Fibroblast of pulmonary artery (primary cell): ENCODE measurements at regions not wholly inside any gene's neighbourhood (a gene's known extent, or its start where the extent isn't known, plus 50 kb on each side); places are given as distances from the start of the nearest gene placed in this dataset.
"Not testable (repeated sequence)": the region's sequence is repeated elsewhere in the genome, so short reads cannot be mapped to it uniquely, and the experiment has no call there.

Experiments
- DNase-seq: peaks from one replicate; pipeline ENCODE4 v3.0.0-alpha.2; 2010; ENCODE audit warnings: low read depth
- H3K4me3 ChIP-seq: replicated peaks from 2 replicates; pipeline ENCODE4 v1.5.1; 2011; ENCODE audit warnings: low read depth, mild to moderate bottlenecking, control low read depth, low read length, moderate library complexity

- not testable (repeated sequence) for DNase-seq
Measured at GRCh38 chr15:22519213-22519612, 60.5 kb downstream of the GOLGA6L22 start.

GRCh38 chr15:22526537-22526936 lies 67.8 kb downstream of the GOLGA6L22 start:
- not testable (repeated sequence) for DNase-seq, H3K4me3 ChIP-seq

More at GRCh38 chr15:22519213-22519612, 60.5 kb downstream of the GOLGA6L22 start:
- not testable (repeated sequence) for H3K4me3 ChIP-seq

- H3K4me3 ChIP-seq, DNase-seq: not testable (repeated sequence)
Measured at GRCh38 chr15:22527016-22527415, 68.3 kb downstream of the GOLGA6L22 start.

GRCh38 chr15:22529200-22529599 lies 70.5 kb downstream of the GOLGA6L22 start:
- H3K4me3 ChIP-seq, DNase-seq: not testable (repeated sequence)

- DNase-seq = not testable (repeated sequence)
Measured at GRCh38 chr15:22559701-22560100, 101.0 kb downstream of the GOLGA6L22 start.

GRCh38 chr15:22561716-22562115 lies 103.0 kb downstream of the GOLGA6L22 start:
- DNase-seq, H3K4me3 ChIP-seq: not testable (repeated sequence)

More at GRCh38 chr15:22559701-22560100, 101.0 kb downstream of the GOLGA6L22 start:
- not testable (repeated sequence) for H3K4me3 ChIP-seq

GRCh38 chr15:22566510-22566909 lies 107.8 kb downstream of the GOLGA6L22 start:
- not testable (repeated sequence) for DNase-seq

GRCh38 chr15:22569486-22569885 lies 110.8 kb downstream of the GOLGA6L22 start:
- not testable (repeated sequence) for DNase-seq, H3K4me3 ChIP-seq

More at GRCh38 chr15:22566510-22566909, 107.8 kb downstream of the GOLGA6L22 start:
- not testable (repeated sequence) for H3K4me3 ChIP-seq

- not testable (repeated sequence) for DNase-seq, H3K4me3 ChIP-seq
Measured at GRCh38 chr15:22572152-22572735, 113.5 kb downstream of the GOLGA6L22 start.

- not testable (repeated sequence) for DNase-seq
Measured at GRCh38 chr15:22572792-22573191, 114.1 kb downstream of the GOLGA6L22 start.

GRCh38 chr15:22577828-22578227 lies 119.1 kb downstream of the GOLGA6L22 start:
- H3K4me3 ChIP-seq, DNase-seq: not testable (repeated sequence)

More at GRCh38 chr15:22572792-22573191, 114.1 kb downstream of the GOLGA6L22 start:
- not testable (repeated sequence) for H3K4me3 ChIP-seq

- not testable (repeated sequence) for H3K4me3 ChIP-seq, DNase-seq
Measured at GRCh38 chr15:22579213-22579612, 120.5 kb downstream of the GOLGA6L22 start.

- H3K4me3 ChIP-seq = not testable (repeated sequence)
Measured at GRCh38 chr15:22587391-22587790, 128.7 kb downstream of the GOLGA6L22 start.

GRCh38 chr15:22598552-22598951 lies 139.8 kb downstream of the GOLGA6L22 start:
- H3K4me3 ChIP-seq, DNase-seq: not testable (repeated sequence)

More at GRCh38 chr15:22587391-22587790, 128.7 kb downstream of the GOLGA6L22 start:
- DNase-seq = not testable (repeated sequence)

- DNase-seq, H3K4me3 ChIP-seq: not testable (repeated sequence)
Measured at GRCh38 chr15:22599526-22600320, 141.0 kb downstream of the GOLGA6L22 start.

GRCh38 chr15:22616976-22617375 lies 158.3 kb downstream of the GOLGA6L22 start:
- DNase-seq = peak; percentile 9

GRCh38 chr15:22631789-22632188 lies 154.7 kb upstream of the NIPA1 start:
- not testable (repeated sequence) for DNase-seq

More at GRCh38 chr15:22616976-22617375, 158.3 kb downstream of the GOLGA6L22 start:
- H3K4me3 ChIP-seq = not testable (repeated sequence)

GRCh38 chr15:22639983-22640382 lies 146.5 kb upstream of the NIPA1 start:
- not testable (repeated sequence) for H3K4me3 ChIP-seq, DNase-seq

More at GRCh38 chr15:22631789-22632188, 154.7 kb upstream of the NIPA1 start:
- H3K4me3 ChIP-seq = not testable (repeated sequence)

- H3K4me3 ChIP-seq, DNase-seq: not testable (repeated sequence)
Measured at GRCh38 chr15:22649458-22649857, 137.0 kb upstream of the NIPA1 start.
